ENCODE measurements at regions not wholly inside any gene's neighbourhood (a gene's known extent, or its start where the extent isn't known, plus 50 kb on each side); places are given as distances from the start of the nearest gene placed in this dataset.

DNA sequence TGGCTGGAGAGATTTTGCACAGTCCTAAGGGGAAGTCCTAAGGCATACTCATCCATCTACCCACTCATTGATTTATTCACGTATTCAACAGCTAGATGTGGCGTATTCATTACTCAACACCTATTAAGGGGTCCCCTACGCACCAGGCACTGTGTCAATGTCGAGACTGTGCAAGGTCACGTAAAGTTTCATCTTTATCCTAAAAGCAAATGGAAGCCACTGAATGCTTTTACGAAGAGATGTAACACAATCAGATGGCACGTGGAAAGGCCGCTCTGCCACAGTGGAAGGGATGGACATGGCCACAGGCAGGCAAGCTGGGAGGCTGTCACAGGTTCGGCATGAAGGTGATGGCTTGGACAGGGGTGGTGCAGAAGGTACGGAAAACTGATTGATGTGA is 66.3 kb upstream of the ZBTB18 start:
- TF ChIP-seq, protein P1, sequence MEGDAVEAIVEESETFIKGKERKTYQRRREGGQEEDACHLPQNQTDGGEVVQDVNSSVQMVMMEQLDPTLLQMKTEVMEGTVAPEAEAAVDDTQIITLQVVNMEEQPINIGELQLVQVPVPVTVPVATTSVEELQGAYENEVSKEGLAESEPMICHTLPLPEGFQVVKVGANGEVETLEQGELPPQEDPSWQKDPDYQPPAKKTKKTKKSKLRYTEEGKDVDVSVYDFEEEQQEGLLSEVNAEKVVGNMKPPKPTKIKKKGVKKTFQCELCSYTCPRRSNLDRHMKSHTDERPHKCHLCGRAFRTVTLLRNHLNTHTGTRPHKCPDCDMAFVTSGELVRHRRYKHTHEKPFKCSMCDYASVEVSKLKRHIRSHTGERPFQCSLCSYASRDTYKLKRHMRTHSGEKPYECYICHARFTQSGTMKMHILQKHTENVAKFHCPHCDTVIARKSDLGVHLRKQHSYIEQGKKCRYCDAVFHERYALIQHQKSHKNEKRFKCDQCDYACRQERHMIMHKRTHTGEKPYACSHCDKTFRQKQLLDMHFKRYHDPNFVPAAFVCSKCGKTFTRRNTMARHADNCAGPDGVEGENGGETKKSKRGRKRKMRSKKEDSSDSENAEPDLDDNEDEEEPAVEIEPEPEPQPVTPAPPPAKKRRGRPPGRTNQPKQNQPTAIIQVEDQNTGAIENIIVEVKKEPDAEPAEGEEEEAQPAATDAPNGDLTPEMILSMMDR (IDR thresholded peaks at IDR 0.05): no peak
- no peak for TF ChIP-seq POLR2A (IDR thresholded peaks at IDR 0.05)
